LNCAP (cell line): ENCODE measurements at regions not wholly inside any gene's neighbourhood (a gene's known extent, or its start where the extent isn't known, plus 50 kb on each side); places are given as distances from the start of the nearest gene placed in this dataset.

Experiments used
- CTCF ChIP-seq: fragments of 450-650 bp; IDR thresholded peaks from 2 replicates; pipeline ENCODE4 v1.5.1; 2017; ENCODE audit warnings: mild to moderate bottlenecking

GRCh38 chr7:32659853-32660252 lies 164.6 kb downstream of the AVL9 start:
- no peak for TF ChIP-seq CTCF

- no peak for TF ChIP-seq CTCF
Measured at GRCh38 chr7:32658467-32658869, 163.2 kb downstream of the AVL9 start.

- no peak for TF ChIP-seq CTCF
Measured at GRCh38 chr7:32658034-32658433, 162.7 kb downstream of the AVL9 start.

GRCh38 chr7:32648408-32649156 lies 153.3 kb downstream of the AVL9 start:
- TF ChIP-seq CTCF, result no peak

GRCh38 chr7:32643194-32643593 lies 147.9 kb downstream of the AVL9 start:
- no peak for TF ChIP-seq CTCF

GRCh38 chr7:32639122-32639521 lies 143.8 kb downstream of the AVL9 start:
- no peak for TF ChIP-seq CTCF
